Activated T-helper 1 cell treated with anti-CD3 and anti-CD28 coated beads, Interleukin-12 subunit alpha, Interleukin-12 subunit beta, Interleukin-2, Interleukin-4 antibody, amounts not matched to agents 30 ng/mL and 10 ng/mL and 1 ng/mL, durations not matched to agents 14 hours and 24 hours and 36 hours (primary cell): ENCODE measurements at regions not wholly inside any gene's neighbourhood (a gene's known extent, or its start where the extent isn't known, plus 50 kb on each side); places are given as distances from the start of the nearest gene placed in this dataset.
"Not testable (repeated sequence)": the region's sequence is repeated elsewhere in the genome, so short reads cannot be mapped to it uniquely, and the experiment has no call there.

Source experiments
- DNase-seq: peaks from one replicate; pipeline ENCODE4 v3.0.0; 2021; ENCODE audit warnings: low spot score
- H3K27ac Mint-ChIP-seq: one replicate; pipeline ENCODE4 v1.8.0; 2021; ENCODE audit warnings: mild to moderate bottlenecking, mixed read lengths
- H3K27me3 Mint-ChIP-seq: one replicate; pipeline ENCODE4 v1.8.0; 2022; ENCODE audit warnings: mild to moderate bottlenecking, moderate library complexity, mixed read lengths; ENCODE audit not compliant: insufficient read depth
- H3K36me3 Mint-ChIP-seq: one replicate; pipeline ENCODE4 v1.8.0; 2021; ENCODE audit warnings: low read depth, mixed read lengths
- H3K4me1 Mint-ChIP-seq: one replicate; pipeline ENCODE4 v1.8.0; 2021; ENCODE audit warnings: low read depth, mixed read lengths
- H3K4me3 Mint-ChIP-seq: one replicate; pipeline ENCODE4 v1.8.0; 2021; ENCODE audit warnings: mild to moderate bottlenecking, moderate library complexity, mixed read lengths
- H3K9me3 Mint-ChIP-seq: one replicate; pipeline ENCODE4 v1.8.0; 2021; ENCODE audit warnings: mixed read lengths
- intact Hi-C: fragments of 100-400 bp; cut with micrococcal nuclease; formaldehyde crosslinking; loops from one replicate; pipeline ENCODE4 v1.15.1; 2024

DNA sequence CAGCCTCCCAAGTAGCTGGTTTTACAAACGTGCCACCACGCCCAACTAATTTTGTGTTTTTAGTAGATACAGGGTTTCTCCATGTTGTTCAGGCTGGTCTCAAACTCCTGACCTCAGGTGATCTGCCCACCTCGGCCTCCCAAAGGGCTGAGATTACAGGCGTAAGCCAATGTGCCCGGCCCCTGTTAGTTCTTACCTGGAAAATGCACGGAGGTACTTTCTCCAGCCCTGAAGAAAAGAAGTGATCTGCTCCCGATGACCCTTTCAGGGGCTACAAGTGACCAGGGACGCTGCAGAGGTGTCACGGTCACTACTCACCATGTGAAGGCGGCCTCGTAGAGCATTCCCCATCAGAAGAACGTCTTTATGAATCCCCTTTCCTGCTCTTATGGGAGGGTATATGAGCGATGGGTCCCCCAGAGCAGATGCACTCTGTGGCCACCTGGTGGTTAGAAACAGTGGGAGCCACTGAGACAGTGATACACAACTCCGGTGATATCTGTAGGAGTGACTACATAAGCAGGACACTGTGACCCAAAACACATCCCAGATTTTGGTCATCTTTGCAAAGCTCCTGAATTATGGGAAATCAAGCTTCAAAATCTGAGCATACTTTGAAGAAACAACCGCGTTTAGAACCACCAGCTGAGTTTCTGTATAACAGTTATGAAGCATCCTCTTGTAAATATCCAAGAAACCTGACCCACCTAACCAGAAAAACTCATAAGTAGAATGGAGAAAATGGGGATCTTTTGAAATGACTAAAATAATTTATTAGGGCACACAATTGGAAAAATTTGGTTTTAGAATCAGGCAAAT lies 102.7 kb upstream of the NBPF11 start:
- H3K9me3 Mint-ChIP-seq, H3K4me1 Mint-ChIP-seq, DNase-seq, H3K4me3 Mint-ChIP-seq, H3K36me3 Mint-ChIP-seq, intact Hi-C loops, H3K27ac Mint-ChIP-seq: not testable (repeated sequence)
- H3K27me3 Mint-ChIP-seq = peaks cover 10% of the 10 kb centered on the region

DNA sequence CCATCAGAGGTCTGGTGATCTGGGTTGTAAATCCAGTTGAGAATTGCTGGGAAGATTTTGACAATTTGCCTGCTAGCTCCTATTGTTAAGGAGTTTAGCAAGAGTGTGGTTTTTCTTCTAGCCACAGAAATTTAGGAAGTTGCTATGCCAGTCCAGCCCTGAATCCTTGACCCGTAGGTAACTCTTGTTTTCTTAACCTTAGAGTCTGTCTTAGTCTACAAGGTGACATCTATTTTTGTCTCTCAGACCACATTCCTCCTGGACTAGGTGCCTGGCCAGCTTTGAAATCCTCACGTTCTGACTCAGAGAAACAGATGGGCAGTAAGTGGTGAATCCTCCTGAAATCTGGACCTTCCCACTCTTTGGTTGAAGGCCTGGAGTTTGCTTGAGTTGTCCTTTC lies 101.7 kb upstream of the NBPF11 start:
- DNase-seq, H3K27me3 Mint-ChIP-seq, H3K36me3 Mint-ChIP-seq, H3K9me3 Mint-ChIP-seq, intact Hi-C loops, H3K4me3 Mint-ChIP-seq, H3K27ac Mint-ChIP-seq, H3K4me1 Mint-ChIP-seq: not testable (repeated sequence)

DNA sequence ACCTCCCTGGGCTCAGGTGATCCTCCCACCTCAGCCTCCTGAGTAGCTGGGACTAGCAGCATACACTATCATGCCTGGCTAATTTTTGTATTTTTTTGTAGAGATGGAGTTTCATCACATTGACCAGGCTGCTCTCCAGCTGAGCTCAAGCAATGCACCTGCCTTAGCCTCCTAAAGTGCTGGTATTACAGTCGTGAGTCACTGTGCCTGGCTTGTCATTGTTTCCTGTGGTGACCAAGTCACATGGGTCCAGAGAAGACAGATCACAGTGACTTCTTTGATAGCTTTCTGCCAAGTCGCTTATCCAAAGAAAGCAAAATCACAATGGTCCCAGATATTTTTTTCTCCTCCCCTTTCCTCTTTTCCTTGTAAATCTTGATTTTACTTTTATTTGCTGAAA lies 96.7 kb upstream of the NBPF11 start:
- H3K36me3 Mint-ChIP-seq, H3K9me3 Mint-ChIP-seq, H3K27ac Mint-ChIP-seq, H3K27me3 Mint-ChIP-seq, DNase-seq, H3K4me3 Mint-ChIP-seq, intact Hi-C loops, H3K4me1 Mint-ChIP-seq: not testable (repeated sequence)

DNA sequence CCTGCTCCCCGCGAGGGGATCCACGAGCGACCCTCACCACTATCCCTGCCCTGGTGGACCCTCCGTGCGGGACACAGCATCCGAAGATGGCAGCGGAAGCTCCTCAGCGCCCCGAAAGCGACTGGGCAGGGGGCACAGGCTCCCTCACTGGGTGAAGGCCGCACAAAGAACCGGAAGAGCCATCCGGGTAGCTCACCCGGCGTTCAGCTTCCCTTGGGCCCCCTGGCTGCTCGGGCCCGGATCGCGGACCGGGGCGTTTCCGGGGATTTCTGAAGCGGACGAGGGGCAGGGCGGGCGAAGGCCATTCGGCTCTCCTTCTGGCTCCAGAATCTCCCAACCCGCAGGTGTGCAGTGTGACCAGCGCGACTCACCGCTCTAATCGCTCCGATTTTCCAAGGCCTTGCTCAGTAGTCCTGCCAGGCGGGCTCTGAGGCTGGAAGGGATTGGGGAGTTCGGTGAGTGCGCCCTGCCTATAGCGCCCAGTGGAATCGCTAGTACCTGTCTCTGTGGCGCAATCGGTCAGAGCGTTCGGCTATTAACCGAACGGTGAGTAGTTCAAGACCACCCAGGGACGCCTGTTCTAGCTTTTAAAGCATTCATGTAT lies 94.3 kb upstream of the NBPF11 start:
- H3K4me1 Mint-ChIP-seq, H3K9me3 Mint-ChIP-seq, H3K27me3 Mint-ChIP-seq, intact Hi-C loops, H3K27ac Mint-ChIP-seq, H3K4me3 Mint-ChIP-seq, H3K36me3 Mint-ChIP-seq, DNase-seq: not testable (repeated sequence)

DNA sequence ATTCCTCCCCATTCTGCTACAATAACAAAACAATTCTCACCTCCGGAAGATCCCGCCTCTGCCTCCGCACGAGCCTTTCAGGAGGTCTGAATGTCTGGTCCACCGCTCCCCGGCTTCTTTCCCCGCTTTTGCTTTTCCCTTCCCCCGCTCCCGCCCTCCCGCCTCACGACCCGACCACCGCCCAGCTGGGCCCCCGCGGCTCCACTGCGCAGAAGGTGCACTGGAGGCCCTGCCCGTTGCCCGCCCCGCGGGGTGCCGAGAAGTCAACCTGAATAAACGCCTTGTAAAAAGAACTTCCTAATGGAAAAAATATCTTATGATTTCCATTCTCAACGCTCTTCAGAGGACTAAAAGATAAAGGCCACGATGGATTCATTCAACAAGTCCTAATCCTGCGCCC lies 93.8 kb upstream of the NBPF11 start:
- H3K4me1 Mint-ChIP-seq, DNase-seq, H3K27me3 Mint-ChIP-seq, H3K9me3 Mint-ChIP-seq, H3K27ac Mint-ChIP-seq, H3K4me3 Mint-ChIP-seq, intact Hi-C loops, H3K36me3 Mint-ChIP-seq: not testable (repeated sequence)

DNA sequence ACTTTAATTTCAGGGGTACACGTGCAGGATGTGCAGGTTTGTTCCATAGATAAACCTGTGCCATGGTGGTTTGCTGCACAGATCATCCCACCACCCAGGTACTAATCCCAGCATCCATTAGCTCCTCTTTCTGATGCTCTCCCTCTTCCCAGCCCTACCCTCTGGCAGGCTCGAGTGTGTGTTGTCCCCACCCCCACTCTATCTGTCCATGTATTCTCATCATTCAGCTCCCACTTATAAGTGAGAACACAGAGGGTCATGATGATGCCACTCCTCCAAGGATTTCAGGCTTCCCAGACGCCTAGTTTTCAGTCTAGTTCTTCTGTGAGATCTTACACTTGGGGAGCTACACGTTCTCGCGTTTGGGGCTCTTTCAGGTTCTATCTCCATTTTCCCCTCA lies 93.4 kb upstream of the NBPF11 start:
- H3K27me3 Mint-ChIP-seq, DNase-seq, intact Hi-C loops, H3K27ac Mint-ChIP-seq, H3K36me3 Mint-ChIP-seq, H3K4me1 Mint-ChIP-seq, H3K9me3 Mint-ChIP-seq, H3K4me3 Mint-ChIP-seq: not testable (repeated sequence)

DNA sequence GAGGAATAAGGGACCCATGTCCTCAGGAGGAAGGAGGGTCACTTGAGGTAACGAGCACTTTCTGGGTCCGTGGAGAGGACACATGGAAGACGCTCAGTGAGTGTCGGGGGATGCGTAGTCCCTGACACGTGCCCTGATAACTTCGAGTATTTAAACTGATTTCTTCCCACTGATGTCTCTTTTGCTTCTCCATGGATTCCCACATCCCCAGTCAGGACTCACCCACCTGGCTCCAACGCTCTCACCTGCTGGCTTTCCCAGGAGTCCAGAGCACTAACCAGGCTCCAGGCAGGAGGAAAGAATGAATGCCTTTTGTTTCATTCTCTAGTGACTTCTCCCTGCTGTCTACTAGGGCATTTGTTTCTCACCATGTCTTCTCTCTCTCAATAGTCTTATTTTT lies 81.2 kb upstream of the NBPF11 start:
- H3K4me1 Mint-ChIP-seq, H3K27me3 Mint-ChIP-seq, intact Hi-C loops, DNase-seq, H3K4me3 Mint-ChIP-seq, H3K9me3 Mint-ChIP-seq, H3K27ac Mint-ChIP-seq, H3K36me3 Mint-ChIP-seq: not testable (repeated sequence)

DNA sequence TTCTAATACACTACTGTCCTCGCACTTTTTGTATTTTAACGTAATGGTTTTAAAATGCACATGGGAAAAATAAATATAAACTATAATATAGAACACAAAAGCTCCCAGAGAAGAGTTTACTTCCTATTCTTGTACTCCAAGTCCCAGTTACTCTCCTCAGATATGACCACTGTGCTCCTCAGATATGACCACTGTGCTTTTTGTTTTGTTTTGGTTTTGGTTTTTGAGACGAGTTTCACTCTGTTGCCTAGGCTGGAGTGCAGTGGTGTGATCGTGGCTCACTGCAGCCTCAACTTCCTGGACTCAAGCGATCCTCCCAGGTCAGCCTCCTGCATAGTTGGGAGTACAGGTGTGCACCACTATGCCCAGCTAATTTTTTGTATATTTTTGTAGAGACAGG lies 76.8 kb upstream of the NBPF11 start:
- H3K4me1 Mint-ChIP-seq, intact Hi-C loops, H3K36me3 Mint-ChIP-seq: not testable (repeated sequence)

DNA sequence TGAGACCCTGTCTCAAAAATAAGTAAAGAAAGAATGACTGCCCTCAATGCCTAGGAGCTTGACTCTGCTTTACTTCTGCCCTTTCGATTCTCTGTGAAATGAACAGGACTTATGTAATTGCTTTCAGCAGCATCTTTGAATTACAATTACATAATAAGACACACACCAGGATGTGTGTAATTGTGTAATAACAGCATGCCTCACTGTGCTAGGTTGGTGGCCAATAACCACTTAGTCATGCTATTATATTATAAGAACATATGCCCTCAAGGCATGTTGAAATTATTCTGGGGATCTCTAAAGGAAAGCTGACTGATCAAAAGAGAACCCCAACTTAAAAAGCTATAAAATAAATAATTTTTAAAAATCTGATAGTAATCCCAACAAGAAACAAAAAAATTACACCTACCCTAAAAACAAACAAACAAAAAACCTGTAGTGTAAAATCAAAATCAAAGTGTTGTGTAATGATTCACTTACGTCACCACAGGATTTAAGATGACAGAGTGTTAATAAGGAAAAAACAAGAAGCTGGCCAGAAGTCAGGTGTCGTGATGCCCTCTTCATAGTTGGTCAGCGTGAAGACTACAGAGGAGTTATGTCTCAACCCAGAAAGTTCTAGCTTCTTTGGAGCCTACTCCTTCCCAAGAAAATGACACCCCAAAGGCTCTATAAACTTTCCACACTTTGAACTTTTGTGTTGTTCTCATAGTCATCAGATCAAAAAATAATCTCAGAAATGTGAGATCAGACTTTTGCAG lies 70.5 kb upstream of the NBPF11 start:
- H3K27ac Mint-ChIP-seq, H3K4me3 Mint-ChIP-seq, H3K36me3 Mint-ChIP-seq, intact Hi-C loops, H3K4me1 Mint-ChIP-seq, H3K9me3 Mint-ChIP-seq, H3K27me3 Mint-ChIP-seq, DNase-seq: not testable (repeated sequence)

More for the DNA sequence above, 76.8 kb upstream of the NBPF11 start:
- H3K27me3 Mint-ChIP-seq, DNase-seq, H3K27ac Mint-ChIP-seq, H3K4me3 Mint-ChIP-seq, H3K9me3 Mint-ChIP-seq: not testable (repeated sequence)

DNA sequence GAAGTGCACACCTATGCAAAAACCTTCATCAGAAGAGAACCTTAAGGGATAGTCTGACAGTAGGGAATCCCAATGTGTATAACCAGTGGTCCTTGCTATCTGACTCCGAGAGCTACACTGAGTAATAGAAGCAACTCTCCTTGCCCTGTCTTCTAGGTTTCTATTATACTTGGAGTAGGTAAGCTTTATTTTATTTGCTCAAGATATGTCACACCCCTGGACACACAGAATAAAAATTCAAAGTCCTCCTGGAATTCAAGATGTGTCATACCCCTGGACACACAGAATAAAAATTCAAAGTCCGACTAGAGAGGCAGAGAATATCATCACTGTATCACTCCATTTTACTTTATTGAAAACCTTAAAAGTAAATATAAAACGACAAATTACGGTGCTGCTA lies 69.5 kb upstream of the NBPF11 start:
- H3K4me1 Mint-ChIP-seq, H3K36me3 Mint-ChIP-seq, H3K27ac Mint-ChIP-seq, DNase-seq, H3K4me3 Mint-ChIP-seq, H3K9me3 Mint-ChIP-seq, intact Hi-C loops, H3K27me3 Mint-ChIP-seq: not testable (repeated sequence)

DNA sequence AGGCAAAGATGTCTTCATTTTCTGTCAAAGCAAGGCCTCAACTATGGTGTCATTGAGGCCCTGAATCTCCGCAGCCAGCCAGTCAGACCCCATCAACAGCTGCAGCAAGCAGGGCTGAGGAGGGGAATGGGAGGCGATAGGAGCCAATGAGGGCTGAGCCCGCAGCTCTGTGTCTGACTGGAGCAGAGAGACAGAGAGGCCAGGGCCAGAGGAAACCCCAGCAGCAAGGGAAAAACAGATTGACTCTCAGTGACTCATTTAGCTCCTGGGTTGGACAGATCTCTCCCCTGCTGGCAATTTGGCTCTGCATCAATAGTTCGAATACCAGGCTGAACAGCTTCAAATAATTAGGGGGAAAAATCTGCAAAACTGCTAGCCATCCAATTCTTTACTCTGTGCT lies 67.1 kb upstream of the NBPF11 start:
- H3K4me1 Mint-ChIP-seq, DNase-seq, intact Hi-C loops, H3K36me3 Mint-ChIP-seq, H3K9me3 Mint-ChIP-seq, H3K27me3 Mint-ChIP-seq, H3K27ac Mint-ChIP-seq, H3K4me3 Mint-ChIP-seq: not testable (repeated sequence)

DNA sequence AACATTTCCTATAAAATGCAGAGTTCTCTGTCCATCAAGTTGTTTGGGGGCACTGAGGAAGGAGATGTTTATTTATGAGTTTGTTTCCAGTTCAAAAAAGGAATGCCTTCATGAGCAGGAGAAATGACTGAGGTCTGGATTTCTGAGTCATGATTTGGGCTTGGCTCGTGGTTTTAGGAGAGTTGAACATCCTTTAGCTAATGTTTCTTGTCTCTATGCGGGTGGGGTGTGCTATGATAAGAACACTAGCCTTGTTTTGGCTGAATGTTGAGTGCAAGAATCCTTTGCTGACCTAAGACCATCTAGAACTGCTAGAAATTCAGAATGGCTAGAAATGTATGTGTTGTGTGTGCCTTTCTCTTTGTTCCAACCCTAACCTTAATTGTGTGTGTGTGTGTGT lies 59.1 kb upstream of the NBPF11 start:
- intact Hi-C loops, H3K27me3 Mint-ChIP-seq, DNase-seq, H3K9me3 Mint-ChIP-seq, H3K36me3 Mint-ChIP-seq, H3K4me3 Mint-ChIP-seq, H3K4me1 Mint-ChIP-seq, H3K27ac Mint-ChIP-seq: not testable (repeated sequence)

DNA sequence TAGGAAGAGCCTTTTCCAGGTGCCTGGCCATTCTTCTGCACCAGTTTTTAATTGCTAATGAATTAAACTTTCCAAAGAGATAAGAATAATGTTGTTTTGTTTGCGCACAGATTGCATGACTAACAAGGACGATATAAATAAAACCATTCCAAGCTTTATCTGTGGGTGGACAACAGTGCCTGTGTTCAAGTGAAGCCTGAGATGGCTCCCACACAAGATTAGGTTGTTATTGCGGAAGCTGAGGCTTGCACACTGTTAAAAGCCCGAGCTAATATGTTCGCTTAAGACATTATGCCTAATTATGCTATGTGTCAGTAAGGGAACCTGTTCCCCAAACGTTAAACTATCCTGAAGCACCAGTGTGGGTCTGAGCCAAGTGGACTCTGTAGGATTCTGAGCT lies 58.5 kb upstream of the NBPF11 start:
- intact Hi-C loops, H3K9me3 Mint-ChIP-seq, H3K27ac Mint-ChIP-seq, DNase-seq, H3K4me1 Mint-ChIP-seq, H3K4me3 Mint-ChIP-seq, H3K36me3 Mint-ChIP-seq, H3K27me3 Mint-ChIP-seq: not testable (repeated sequence)
